HepG2 (cell line): ENCODE measurements at regions not wholly inside any gene's neighbourhood (a gene's known extent, or its start where the extent isn't known, plus 50 kb on each side); places are given as distances from the start of the nearest gene placed in this dataset.

Source experiments
- ATAC-seq: fragments of 200-7000 bp; cut with Tn5 transposase; 3 replicates; pipeline ENCODE4 v1.9.1; 2020; ENCODE audit warnings: mild to moderate bottlenecking, moderate library complexity
- BruUV-seq: library from RNA; stranded (reverse); fragments of 400-500 nt; replicated peaks from 2 replicates; lab custom pipeline; 2021; lab: Mats Ljungman, UMichigan
- CTCF ChIA-PET: fragments of 300-600 bp; formaldehyde crosslinking; extraction: SDS; loops from one replicate; lab custom pipeline; 2021; ENCODE audit warnings: low total read pairs, inconsistent platforms, low intra/inter-chr PET ratio; lab: Yijun Ruan, JAX
- POLR2A ChIA-PET: fragments of 350-600 bp; sonication (Branson Sonifier 250); formaldehyde crosslinking; loops from one replicate; lab custom pipeline; 2020; ENCODE audit warnings: antibody characterized with exemption, inconsistent platforms; lab: Yijun Ruan, JAX
- DNase-seq: peaks from one replicate; pipeline ENCODE4 v3.0.0-alpha.2; 2015; ENCODE audit warnings: low spot score
- FAIRE-seq: peaks from 3 replicates; lab custom pipeline; 2011; peaks lifted over from hg19 to GRCh38; lab: Jason Lieb, UNC
- H2AFZ ChIP-seq: one replicate; pipeline ENCODE4 v1.6.1; 2011; ENCODE audit warnings: low read length, inconsistent platforms
- H3K27ac ChIP-seq: fragments of 300-600 bp; 3 replicates; pipeline ENCODE4 v1.8.0; 2011; ENCODE audit warnings: mixed run types, mild to moderate bottlenecking, mixed read lengths, low read length, inconsistent platforms; ENCODE audit not compliant: insufficient read depth; ENCODE audit errors: extremely low read length
- H3K27me3 ChIP-seq, 2 experiments: fragments of 200-600 bp in 1 of 2; 2 replicates in 1 of 2; 3 replicates in 1 of 2; pipeline versions ENCODE4 v1.6.0 to v1.8.0; 2011; ENCODE audit warnings: low read length in 2 of 2, mild to moderate bottlenecking in 2 of 2, moderate library complexity in 2 of 2, inconsistent platforms in 1 of 2; ENCODE audit not compliant: insufficient read depth in 2 of 2, control insufficient read depth in 1 of 2
- H3K36me3 ChIP-seq, 2 experiments: fragments of 200-600 bp in 1 of 2; replicated peaks in 1 of 2; 2 replicates in 1 of 2; 3 replicates in 1 of 2; pipeline versions ENCODE4 v1.5.1 to v1.8.0; 2011; ENCODE audit warnings: low read length in 2 of 2, inconsistent platforms in 1 of 2; ENCODE audit not compliant: insufficient read depth in 2 of 2, control insufficient read depth in 1 of 2
- H3K4me1 ChIP-seq: 2 replicates; pipeline ENCODE4 v1.5.1; 2012; ENCODE audit warnings: low read length, inconsistent platforms; ENCODE audit not compliant: insufficient read depth
- H3K4me2 ChIP-seq: 2 replicates; pipeline ENCODE4 v1.6.0; 2011; ENCODE audit warnings: low read depth, low read length, inconsistent platforms
- H3K4me3 ChIP-seq, 3 experiments: fragments of 200-600 bp in 1 of 3; sonication (generic), shearing (Covaris generic) in 1 of 3; replicated peaks in 1 of 3; 2 replicates each; pipeline ENCODE4 v1.5.1; 2011 to 2016; ENCODE audit warnings: low read length in 3 of 3, inconsistent platforms in 2 of 3, low read depth in 2 of 3, mild to moderate bottlenecking in 2 of 3, control low read depth in 1 of 3, mixed read lengths in 1 of 3; ENCODE audit not compliant: insufficient read depth in 1 of 3
- H3K79me2 ChIP-seq: one replicate; pipeline ENCODE4 v1.6.1; 2011; ENCODE audit warnings: low read length, inconsistent platforms; ENCODE audit not compliant: insufficient read depth
- H3K9ac ChIP-seq: 2 replicates; pipeline ENCODE4 v1.6.0; 2011; ENCODE audit warnings: mild to moderate bottlenecking, low read depth, low read length, inconsistent platforms; ENCODE audit not compliant: insufficient read depth
- H3K9me3 ChIP-seq: 2 replicates; pipeline ENCODE4 v1.5.1; 2012; ENCODE audit warnings: mild to moderate bottlenecking, low read length
- H4K20me1 ChIP-seq: 2 replicates; pipeline ENCODE4 v1.6.0; 2011; ENCODE audit warnings: inconsistent platforms, mild to moderate bottlenecking, low read length, moderate library complexity; ENCODE audit not compliant: insufficient read depth
- ATF1 ChIP-seq: IDR thresholded peaks from 2 replicates; pipeline ENCODE4 v1.6.1; 2016; ENCODE audit warnings: mild to moderate bottlenecking, control low read depth
- CREB1 ChIP-seq, 2 experiments: fragments of 450-650 bp in 1 of 2; IDR thresholded peaks; 2 replicates each; pipeline ENCODE4 v1.6.1; 2016 to 2017; ENCODE audit warnings: control low read depth in 1 of 2, mild to moderate bottlenecking in 1 of 2, missing compliant biosample characterization in 1 of 2, missing genetic modification characterization in 1 of 2
- ELF3 ChIP-seq: IDR thresholded peaks from 2 replicates; pipeline ENCODE4 v1.6.1; 2016; ENCODE audit warnings: missing genetic modification reagents, missing compliant biosample characterization
- GATAD1 ChIP-seq: IDR thresholded peaks from 2 replicates; pipeline ENCODE4 v1.6.1; 2016; ENCODE audit warnings: missing genetic modification reagents, missing compliant biosample characterization
- HNRNPUL1 ChIP-seq: fragments of 200-400 bp; formaldehyde crosslinking; IDR thresholded peaks from 2 replicates; pipeline ENCODE4 v1.6.1; 2017; ENCODE audit warnings: low read depth, mild to moderate bottlenecking, low read length, moderate library complexity
- RBAK ChIP-seq: sonication (generic); formaldehyde crosslinking; IDR thresholded peaks from 2 replicates; pipeline ENCODE4 v1.5.1; 2020; ENCODE audit warnings: mild to moderate bottlenecking, missing genetic modification reagents
- ZNF12 ChIP-seq: sonication (generic); formaldehyde crosslinking; IDR thresholded peaks from 2 replicates; pipeline ENCODE4 v1.5.0; 2020; ENCODE audit warnings: missing genetic modification reagents
- ZNF225 ChIP-seq: sonication (generic); formaldehyde crosslinking; IDR thresholded peaks from 2 replicates; pipeline ENCODE4 v1.4.0; 2020; ENCODE audit warnings: mild to moderate bottlenecking, missing genetic modification reagents
- ZNF543 ChIP-seq: sonication (generic); formaldehyde crosslinking; IDR thresholded peaks from 2 replicates; pipeline ENCODE4 v1.4.0; 2020; ENCODE audit warnings: mild to moderate bottlenecking, missing genetic modification reagents
- ZNF557 ChIP-seq: sonication (generic); formaldehyde crosslinking; IDR thresholded peaks from 2 replicates; pipeline ENCODE4 v1.4.0; 2020; ENCODE audit warnings: missing genetic modification reagents
- WGBS: methylation state at CpG from one replicate; pipeline ENCODE4 v1.1.6; 2017; ENCODE audit warnings: low lambda C conversion rate; 5-methylcytosine and 5-hydroxymethylcytosine counted together
- in situ Hi-C: cut with HindIII; loops from 2 replicates; pipeline ENCODE4 v1.10.0; 2017; ENCODE audit warnings: low pct_unique_long_range_greater_than_20kb; ENCODE audit not compliant: extremely low pct_ligation_motif_present
- intact Hi-C: fragments of 100-400 bp; cut with micrococcal nuclease; formaldehyde crosslinking; loops from one replicate; pipeline ENCODE4 v1.10.0; 2022; ENCODE audit not compliant: unreplicated experiment
- TF ChIP-seq, protein P1 (sequence below): sonication (generic); formaldehyde crosslinking; conservative IDR thresholded peaks from 2 replicates; pipeline ENCODE4 v1.8.0; 2022; ENCODE audit warnings: mild to moderate bottlenecking, moderate library complexity, missing genetic modification reagents
- TF ChIP-seq, protein P2 (sequence below): sonication (generic); formaldehyde crosslinking; IDR thresholded peaks from 2 replicates; pipeline ENCODE4 v1.4.0; 2020; ENCODE audit warnings: missing genetic modification reagents, borderline replicate concordance
- TF ChIP-seq, protein P3 (sequence below): sonication (generic); formaldehyde crosslinking; IDR thresholded peaks from 2 replicates; pipeline ENCODE4 v1.4.0; 2020; ENCODE audit warnings: missing genetic modification reagents

DNA sequence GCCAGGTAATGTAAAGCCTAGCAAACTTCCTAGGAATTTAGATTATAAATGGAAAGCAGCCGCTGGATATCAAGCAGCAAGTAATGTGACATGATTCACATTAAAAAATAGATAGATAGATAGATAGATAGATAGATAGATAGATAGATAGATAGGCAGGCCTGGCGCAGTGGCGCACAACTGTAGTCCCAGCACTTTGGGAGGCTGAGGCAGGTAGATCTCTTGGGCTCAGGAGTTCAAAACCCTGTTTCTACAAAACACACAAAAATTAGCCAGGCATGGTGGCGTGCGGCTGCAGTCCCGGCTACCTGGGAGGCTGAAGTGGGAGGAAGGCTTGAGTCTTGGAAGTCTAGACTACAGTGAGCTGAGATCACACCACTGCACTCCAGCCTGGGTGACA, 236.9 kb downstream of the SLITRK6 start:
- Histone ChIP-seq H3K4me1 (no peaks in the 10 kb centered on the region), H2AFZ (no peak overlapping the region), H3K4me2 (no peak overlapping the region), H3K4me3 (no peak overlapping the region), H3K27ac (no peak overlapping the region), H3K79me2 (no peaks in the 10 kb centered on the region), H3K36me3 (no peaks in the 10 kb centered on the region), H3K9ac (no peak overlapping the region)
- no peak for ATAC-seq
- intact Hi-C loops, result no loop called here
- no TSS peak for BruUV-seq
- no peak for FAIRE-seq
- POLR2A ChIA-PET, result no interaction called here
- TF ChIP-seq ZNF225 (CRISPR knock-in tag), result no peak
- no peak for TF ChIP-seq RBAK (CRISPR knock-in tag)
- no peak for TF ChIP-seq ZNF12 (CRISPR knock-in tag)
- TF ChIP-seq, protein P1, sequence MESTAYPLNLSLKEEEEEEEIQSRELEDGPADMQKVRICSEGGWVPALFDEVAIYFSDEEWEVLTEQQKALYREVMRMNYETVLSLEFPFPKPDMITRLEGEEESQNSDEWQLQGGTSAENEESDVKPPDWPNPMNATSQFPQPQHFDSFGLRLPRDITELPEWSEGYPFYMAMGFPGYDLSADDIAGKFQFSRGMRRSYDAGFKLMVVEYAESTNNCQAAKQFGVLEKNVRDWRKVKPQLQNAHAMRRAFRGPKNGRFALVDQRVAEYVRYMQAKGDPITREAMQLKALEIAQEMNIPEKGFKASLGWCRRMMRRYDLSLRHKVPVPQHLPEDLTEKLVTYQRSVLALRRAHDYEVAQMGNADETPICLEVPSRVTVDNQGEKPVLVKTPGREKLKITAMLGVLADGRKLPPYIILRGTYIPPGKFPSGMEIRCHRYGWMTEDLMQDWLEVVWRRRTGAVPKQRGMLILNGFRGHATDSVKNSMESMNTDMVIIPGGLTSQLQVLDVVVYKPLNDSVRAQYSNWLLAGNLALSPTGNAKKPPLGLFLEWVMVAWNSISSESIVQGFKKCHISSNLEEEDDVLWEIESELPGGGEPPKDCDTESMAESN (CRISPR knock-in tag), result no peak
- no peak for TF ChIP-seq ELF3 (CRISPR knock-in tag)
- no peak for TF ChIP-seq CREB1 (IDR thresholded peaks at IDR 0.05)
- no peak for TF ChIP-seq CREB1 (CRISPR knock-in tag; IDR thresholded peaks at IDR 0.05)
- TF ChIP-seq, protein P2, sequence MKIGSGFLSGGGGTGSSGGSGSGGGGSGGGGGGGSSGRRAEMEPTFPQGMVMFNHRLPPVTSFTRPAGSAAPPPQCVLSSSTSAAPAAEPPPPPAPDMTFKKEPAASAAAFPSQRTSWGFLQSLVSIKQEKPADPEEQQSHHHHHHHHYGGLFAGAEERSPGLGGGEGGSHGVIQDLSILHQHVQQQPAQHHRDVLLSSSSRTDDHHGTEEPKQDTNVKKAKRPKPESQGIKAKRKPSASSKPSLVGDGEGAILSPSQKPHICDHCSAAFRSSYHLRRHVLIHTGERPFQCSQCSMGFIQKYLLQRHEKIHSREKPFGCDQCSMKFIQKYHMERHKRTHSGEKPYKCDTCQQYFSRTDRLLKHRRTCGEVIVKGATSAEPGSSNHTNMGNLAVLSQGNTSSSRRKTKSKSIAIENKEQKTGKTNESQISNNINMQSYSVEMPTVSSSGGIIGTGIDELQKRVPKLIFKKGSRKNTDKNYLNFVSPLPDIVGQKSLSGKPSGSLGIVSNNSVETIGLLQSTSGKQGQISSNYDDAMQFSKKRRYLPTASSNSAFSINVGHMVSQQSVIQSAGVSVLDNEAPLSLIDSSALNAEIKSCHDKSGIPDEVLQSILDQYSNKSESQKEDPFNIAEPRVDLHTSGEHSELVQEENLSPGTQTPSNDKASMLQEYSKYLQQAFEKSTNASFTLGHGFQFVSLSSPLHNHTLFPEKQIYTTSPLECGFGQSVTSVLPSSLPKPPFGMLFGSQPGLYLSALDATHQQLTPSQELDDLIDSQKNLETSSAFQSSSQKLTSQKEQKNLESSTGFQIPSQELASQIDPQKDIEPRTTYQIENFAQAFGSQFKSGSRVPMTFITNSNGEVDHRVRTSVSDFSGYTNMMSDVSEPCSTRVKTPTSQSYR (CRISPR knock-in tag), result no peak
- TF ChIP-seq, protein P3, sequence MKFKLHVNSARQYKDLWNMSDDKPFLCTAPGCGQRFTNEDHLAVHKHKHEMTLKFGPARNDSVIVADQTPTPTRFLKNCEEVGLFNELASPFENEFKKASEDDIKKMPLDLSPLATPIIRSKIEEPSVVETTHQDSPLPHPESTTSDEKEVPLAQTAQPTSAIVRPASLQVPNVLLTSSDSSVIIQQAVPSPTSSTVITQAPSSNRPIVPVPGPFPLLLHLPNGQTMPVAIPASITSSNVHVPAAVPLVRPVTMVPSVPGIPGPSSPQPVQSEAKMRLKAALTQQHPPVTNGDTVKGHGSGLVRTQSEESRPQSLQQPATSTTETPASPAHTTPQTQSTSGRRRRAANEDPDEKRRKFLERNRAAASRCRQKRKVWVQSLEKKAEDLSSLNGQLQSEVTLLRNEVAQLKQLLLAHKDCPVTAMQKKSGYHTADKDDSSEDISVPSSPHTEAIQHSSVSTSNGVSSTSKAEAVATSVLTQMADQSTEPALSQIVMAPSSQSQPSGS, result no peak
- TF ChIP-seq ATF1 (CRISPR knock-in tag), result no peak
- no peak for TF ChIP-seq ZNF543 (CRISPR knock-in tag)
- TF ChIP-seq GATAD1 (CRISPR knock-in tag), result no peak
- TF ChIP-seq HNRNPUL1, result no peak
- no peak for TF ChIP-seq ZNF557 (CRISPR knock-in tag)
- TF ChIP-seq, all 625 proteins: peak for 0
- no peak for DNase-seq
- H3K27me3 ChIP-seq, result no peaks in the 10 kb centered on the region
- in situ Hi-C loops, result no loop called here
- H4K20me1 ChIP-seq, result no peaks in the 10 kb centered on the region
- H3K9me3 ChIP-seq, result no peaks in the 10 kb centered on the region
- CTCF ChIA-PET, result no interaction called here
- WGBS, result 38% methylated on average over 6 of the region's 6 CpGs
